Heart left ventricle (tissue), 16 donors: ENCODE measurements at regions not wholly inside any gene's neighbourhood (a gene's known extent, or its start where the extent isn't known, plus 50 kb on each side); places are given as distances from the start of the nearest gene placed in this dataset.
A peak's percentile ranks its signal among the peaks of the same experiment; 100 is the strongest.

Experiments used
- ATAC-seq, 4 donors: fragments of 200-7000 bp; cut with Tn5 transposase; one replicate each; pipeline ENCODE4 v1.9.1; 2020 to 2022; ENCODE audit warnings: moderate library complexity in 4 of 4, mild to moderate bottlenecking in 3 of 4, moderate number of reproducible peaks in 1 of 4
- DNase-seq, 5 donors: peaks; one replicate each; pipeline ENCODE4 v3.0.0-alpha.2; 2020
- H3K27ac ChIP-seq, 12 donors: fragments of 200-600 bp; sonication (generic) in 4 of 12; one replicate each; pipeline versions ENCODE4 v1.5.0 to v1.8.0; 2016 to 2022; ENCODE audit warnings: mild to moderate bottlenecking in 2 of 12
- H3K27me3 ChIP-seq, 9 donors: fragments of 200-600 bp; sonication (generic) in 2 of 9; one replicate each; pipeline versions ENCODE4 v1.5.1 to v1.8.0; 2016 to 2022; ENCODE audit warnings: mild to moderate bottlenecking in 3 of 9
- H3K36me3 ChIP-seq, 9 donors: fragments of 200-600 bp; sonication (generic) in 2 of 9; one replicate each; pipeline versions ENCODE4 v1.5.0 to v1.8.0; 2018 to 2022; ENCODE audit warnings: mild to moderate bottlenecking in 2 of 9
- H3K4me1 ChIP-seq, 12 donors: fragments of 200-600 bp; sonication (generic) in 4 of 12; one replicate each; pipeline versions ENCODE4 v1.5.0 to v1.8.0; 2016 to 2022; ENCODE audit warnings: mild to moderate bottlenecking in 3 of 12
- H3K4me3 ChIP-seq, 12 donors: fragments of 200-600 bp; sonication (generic) in 4 of 12; one replicate each; pipeline versions ENCODE4 v1.5.0 to v1.8.0; 2017 to 2022; ENCODE audit warnings: mild to moderate bottlenecking in 9 of 12, moderate library complexity in 4 of 12
- H3K9me3 ChIP-seq, 12 donors: fragments of 200-600 bp; sonication (generic) in 4 of 12; one replicate each; pipeline versions ENCODE4 v1.5.0 to v1.8.0; 2016 to 2022; ENCODE audit warnings: mild to moderate bottlenecking in 1 of 12
- CTCF ChIP-seq, 12 donors: fragments of 200-600 bp; sonication (generic) in 4 of 12; IDR thresholded peaks; one replicate each; pipeline versions ENCODE4 v1.5.0 to v1.8.0; 2018 to 2022; ENCODE audit warnings: antibody characterized with exemption in 12 of 12, mild to moderate bottlenecking in 5 of 12
- POLR2A ChIP-seq, 2 donors: fragments of 450-650 bp; IDR thresholded peaks; one replicate each; pipeline ENCODE4 v1.6.1; 2017; ENCODE audit warnings: antibody characterized with exemption in 2 of 2, mild to moderate bottlenecking in 2 of 2, moderate library complexity in 2 of 2
- WGBS, 4 donors: extraction: QIAGEN DNeasy Blood & Tissue Kit in 2 of 4; methylation state at CpG; one replicate each; pipeline versions ENCODE4 v1.1.5 to v1.1.7; 2013 to 2018; 5-methylcytosine and 5-hydroxymethylcytosine counted together
- intact Hi-C, 10 donors: fragments of 100-400 bp; cut with DNase I; formaldehyde crosslinking; loops; one replicate each; pipeline versions ENCODE4 v1.11.1 to v1.14.2; 2022
- donor health status: ischemic (EF 13 %, LVEDD 7.1; RV severe dilation, severe dysfunction).
- donor health status: healthy with polysubstance abuse.
- donor health status: DM: no; HTN: yes; CAD: no.
- donor health status: DM: no; HTN: no; CAD: no.
- donor health status: ischemic (EF 25% LVEDD 6.9; RV normal size, moderate dysfunction).
- donor health status: ischemic (EF 25% LVEDD 5.7; RV mildly dilated, moderate dysfunction).
- donor health status: healthy.
- donor health status: DM: yes; HTN: yes; CAD: no.
- donor health status: ischemic (EF 35%, LVEDD 5.7; RV mildly dilated, moderate dysfunction).
- donor health status: nonischemic (EF 11% LVEDD 7.7; RV severe dilation, severe dysfunction).
- donor health status: DM: yes; HTN: yes; CAD: no.
- donor health status: PGD.
- donor health status: ischemic (EF 29% LVEDD 5.4; RV normal size, mild dysfunction).
- donor health status: nonischemic (EF 23%, LVEDD 6.1; RV moderate dilation, normal function).

- no peak for DNase-seq
- TF ChIP-seq POLR2A (IDR thresholded peaks at IDR 0.05) (no peak), CTCF (IDR thresholded peaks at IDR 0.05) (no peak)
- intact Hi-C loops = loop anchor here in 1 of 10 donors (10.0 kb wide), 1 partner anchor 247 kb away; no protein-coding TSS in a partner anchor
- Histone ChIP-seq H3K27ac (no peak overlapping the region), H3K27me3 (no peaks in the 10 kb centered on the region), H3K9me3 (peaks cover 0 to 5% (median 0%) of the 10 kb centered on the region in 12 donors), H3K36me3 (no peaks in the 10 kb centered on the region), H3K4me1 (no peaks in the 10 kb centered on the region), H3K4me3 (no peak overlapping the region)
- no peak for ATAC-seq
- 82 to 89% (median 85%) methylated on average over 3 of the region's 3 CpGs for WGBS, 4 donors
Observed at GRCh38 chr13:103537616-103538015, 471.4 kb upstream of the SLC10A2 start.

- Histone ChIP-seq H3K4me3 (no peak overlapping the region), H3K27ac (no peak overlapping the region), H3K36me3 (no peaks in the 10 kb centered on the region), H3K4me1 (no peaks in the 10 kb centered on the region), H3K9me3 (no peaks in the 10 kb centered on the region), H3K27me3 (no peaks in the 10 kb centered on the region)
- no peak for TF ChIP-seq POLR2A (IDR thresholded peaks at IDR 0.05)
- TF ChIP-seq CTCF (IDR thresholded peaks at IDR 0.05) = no peak
- 22 to 42% (median 38%) methylated on average over 1 of the region's 1 CpG for WGBS, 4 donors
- ATAC-seq (peak in 1 of 4 donors; percentile 46), DNase-seq (no peak)
- intact Hi-C loops = loop anchor here in 1 of 10 donors (10.0 kb wide), 1 partner anchor 254 kb away; no protein-coding TSS in a partner anchor
Observed at GRCh38 chr13:103531278-103531677, 465.1 kb upstream of the SLC10A2 start.

GRCh38 chr13:103528437-103528836 lies 462.2 kb upstream of the SLC10A2 start:
- H3K27ac ChIP-seq = no peak overlapping the region
- H3K27me3 ChIP-seq = no peaks in the 10 kb centered on the region
- 49 to 69% (median 56%) methylated on average over 2 of the region's 2 CpGs for WGBS, 4 donors
- intact Hi-C loops = no loop called here
- TF ChIP-seq POLR2A (IDR thresholded peaks at IDR 0.05) (no peak), CTCF (IDR thresholded peaks at IDR 0.05) (no peak)
- ATAC-seq = no peak
- DNase-seq = no peak
- H3K4me3 ChIP-seq = no peak overlapping the region
- H3K36me3 ChIP-seq = no peaks in the 10 kb centered on the region
- H3K9me3 ChIP-seq = no peaks in the 10 kb centered on the region
- no peaks in the 10 kb centered on the region for H3K4me1 ChIP-seq

- no peak for TF ChIP-seq CTCF (IDR thresholded peaks at IDR 0.05)
- no peak for TF ChIP-seq POLR2A (IDR thresholded peaks at IDR 0.05)
- no peak for DNase-seq
- Histone ChIP-seq H3K27me3 (no peaks in the 10 kb centered on the region), H3K27ac (no peak overlapping the region), H3K36me3 (no peaks in the 10 kb centered on the region), H3K4me1 (no peaks in the 10 kb centered on the region), H3K9me3 (no peaks in the 10 kb centered on the region), H3K4me3 (no peak overlapping the region)
- intact Hi-C loops = no loop called here
- 81 to 94% (median 92%) methylated on average over 1 of the region's 1 CpG for WGBS, 4 donors
- ATAC-seq = no peak
Observed at GRCh38 chr13:103525530-103525929, 459.3 kb upstream of the SLC10A2 start.
